PC-3 (cell line): ENCODE measurements at regions not wholly inside any gene's neighbourhood (a gene's known extent, or its start where the extent isn't known, plus 50 kb on each side); places are given as distances from the start of the nearest gene placed in this dataset.

Experiments
- EZH2 ChIP-seq: fragments of 300-600 bp; sonication (generic); IDR thresholded peaks from one replicate; pipeline ENCODE4 v1.6.1; 2017; ENCODE audit warnings: antibody characterized with exemption, mild to moderate bottlenecking, low read length; ENCODE audit not compliant: unreplicated experiment
- EZH2phosphoT487 ChIP-seq: fragments of 300-600 bp; sonication (generic); IDR thresholded peaks from 2 replicates; pipeline ENCODE4 v1.6.1; 2018; ENCODE audit warnings: mild to moderate bottlenecking, antibody characterized with exemption, low read length, borderline replicate concordance
- TF ChIP-seq, protein P1 (sequence below): fragments of 300-600 bp; sonication (generic); conservative IDR thresholded peaks from 2 replicates; pipeline ENCODE4 v1.5.1; 2017; ENCODE audit warnings: antibody characterized with exemption, low read depth, mild to moderate bottlenecking, low read length

DNA sequence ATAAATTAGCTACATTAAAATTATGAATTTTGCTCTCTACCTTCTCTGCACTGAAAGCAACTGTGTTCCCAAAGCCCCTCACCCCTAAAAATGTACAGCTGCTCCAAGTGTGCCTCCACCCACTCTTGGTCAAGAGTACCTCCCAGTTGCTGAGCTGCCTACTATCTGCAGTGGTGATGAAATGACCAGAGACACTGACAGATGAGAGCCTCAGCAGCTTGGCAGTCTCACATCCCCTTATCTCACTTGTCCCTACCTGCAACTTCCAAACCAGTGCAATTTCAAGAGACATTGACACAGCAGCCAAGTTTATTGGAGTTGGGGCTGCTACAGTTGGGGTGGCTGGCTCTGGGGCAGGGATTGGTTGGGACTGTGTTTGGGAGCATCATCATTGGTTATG is 52.2 kb upstream of the COL6A5 start:
- TF ChIP-seq, protein P1, sequence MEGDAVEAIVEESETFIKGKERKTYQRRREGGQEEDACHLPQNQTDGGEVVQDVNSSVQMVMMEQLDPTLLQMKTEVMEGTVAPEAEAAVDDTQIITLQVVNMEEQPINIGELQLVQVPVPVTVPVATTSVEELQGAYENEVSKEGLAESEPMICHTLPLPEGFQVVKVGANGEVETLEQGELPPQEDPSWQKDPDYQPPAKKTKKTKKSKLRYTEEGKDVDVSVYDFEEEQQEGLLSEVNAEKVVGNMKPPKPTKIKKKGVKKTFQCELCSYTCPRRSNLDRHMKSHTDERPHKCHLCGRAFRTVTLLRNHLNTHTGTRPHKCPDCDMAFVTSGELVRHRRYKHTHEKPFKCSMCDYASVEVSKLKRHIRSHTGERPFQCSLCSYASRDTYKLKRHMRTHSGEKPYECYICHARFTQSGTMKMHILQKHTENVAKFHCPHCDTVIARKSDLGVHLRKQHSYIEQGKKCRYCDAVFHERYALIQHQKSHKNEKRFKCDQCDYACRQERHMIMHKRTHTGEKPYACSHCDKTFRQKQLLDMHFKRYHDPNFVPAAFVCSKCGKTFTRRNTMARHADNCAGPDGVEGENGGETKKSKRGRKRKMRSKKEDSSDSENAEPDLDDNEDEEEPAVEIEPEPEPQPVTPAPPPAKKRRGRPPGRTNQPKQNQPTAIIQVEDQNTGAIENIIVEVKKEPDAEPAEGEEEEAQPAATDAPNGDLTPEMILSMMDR, result no peak
- TF ChIP-seq EZH2 (no peak), EZH2phosphoT487 (no peak)
